ENCODE measurements at regions not wholly inside any gene's neighbourhood (a gene's known extent, or its start where the extent isn't known, plus 50 kb on each side); places are given as distances from the start of the nearest gene placed in this dataset.
A peak's percentile ranks its signal among the peaks of the same experiment; 100 is the strongest.

DNA sequence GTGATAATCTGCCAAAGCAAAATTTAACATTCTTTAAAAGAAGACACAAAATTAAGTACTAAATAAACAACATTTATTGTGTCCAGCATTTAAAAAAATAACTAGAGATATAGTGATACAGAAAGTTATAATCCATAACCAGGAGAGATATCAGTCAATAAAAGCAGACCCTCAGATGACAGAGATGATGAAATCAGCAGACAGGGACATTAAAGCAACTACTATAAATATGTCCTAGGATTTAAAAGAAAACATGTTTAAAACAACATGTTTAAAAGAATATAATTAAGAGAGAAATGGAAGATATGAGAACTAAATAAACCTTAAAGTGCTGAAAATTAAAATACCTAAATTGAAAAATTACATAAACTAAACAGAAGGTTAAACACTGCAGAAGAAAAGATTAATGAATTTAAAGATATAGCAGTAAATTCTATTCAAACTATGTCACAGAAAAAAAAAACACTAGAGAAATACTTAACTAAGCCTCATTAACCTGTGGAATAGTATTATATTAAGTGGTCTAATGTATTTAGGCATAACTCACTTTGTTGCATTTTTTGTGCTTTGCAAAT, 261.2 kb upstream of the NR5A2 start:
- Histone ChIP-seq H3K36me3 (ENCODE audit: control insufficient read depth in 2 of 3, insufficient read depth in 3 of 3, low read length in 3 of 3) (no peaks in the 10 kb centered on the region), H3K9me3 (ENCODE audit: control insufficient read depth in 2 of 3, insufficient read depth in 1 of 3, low read length in 3 of 3) (peaks cover 0 to 9% (median 0%) of the 10 kb centered on the region in 3 donors), H3K4me1 (ENCODE audit: control insufficient read depth in 2 of 3, insufficient read depth in 2 of 3, low read depth in 1 of 3, low read length in 3 of 3) (no peaks in the 10 kb centered on the region), H3K27me3 (ENCODE audit: control insufficient read depth, insufficient read depth, low read length) (no peaks in the 10 kb centered on the region), H3K4me3 (ENCODE audit: low read length in 3 of 3) (no peak overlapping the region), H3K27ac (ENCODE audit: low read depth in 2 of 2, low read length in 2 of 2) (no peak overlapping the region), H3K9ac (ENCODE audit: low read length in 3 of 3) (no peak overlapping the region)
- TF ChIP-seq, protein P1, sequence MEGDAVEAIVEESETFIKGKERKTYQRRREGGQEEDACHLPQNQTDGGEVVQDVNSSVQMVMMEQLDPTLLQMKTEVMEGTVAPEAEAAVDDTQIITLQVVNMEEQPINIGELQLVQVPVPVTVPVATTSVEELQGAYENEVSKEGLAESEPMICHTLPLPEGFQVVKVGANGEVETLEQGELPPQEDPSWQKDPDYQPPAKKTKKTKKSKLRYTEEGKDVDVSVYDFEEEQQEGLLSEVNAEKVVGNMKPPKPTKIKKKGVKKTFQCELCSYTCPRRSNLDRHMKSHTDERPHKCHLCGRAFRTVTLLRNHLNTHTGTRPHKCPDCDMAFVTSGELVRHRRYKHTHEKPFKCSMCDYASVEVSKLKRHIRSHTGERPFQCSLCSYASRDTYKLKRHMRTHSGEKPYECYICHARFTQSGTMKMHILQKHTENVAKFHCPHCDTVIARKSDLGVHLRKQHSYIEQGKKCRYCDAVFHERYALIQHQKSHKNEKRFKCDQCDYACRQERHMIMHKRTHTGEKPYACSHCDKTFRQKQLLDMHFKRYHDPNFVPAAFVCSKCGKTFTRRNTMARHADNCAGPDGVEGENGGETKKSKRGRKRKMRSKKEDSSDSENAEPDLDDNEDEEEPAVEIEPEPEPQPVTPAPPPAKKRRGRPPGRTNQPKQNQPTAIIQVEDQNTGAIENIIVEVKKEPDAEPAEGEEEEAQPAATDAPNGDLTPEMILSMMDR (IDR thresholded peaks at IDR 0.05; ENCODE audit: borderline replicate concordance, extremely low read depth, insufficient read depth): no peak
- FAIRE-seq (no peak), DNase-seq (no peak)
- intact Hi-C loops (cut with DNase I): no loop called here

DNA sequence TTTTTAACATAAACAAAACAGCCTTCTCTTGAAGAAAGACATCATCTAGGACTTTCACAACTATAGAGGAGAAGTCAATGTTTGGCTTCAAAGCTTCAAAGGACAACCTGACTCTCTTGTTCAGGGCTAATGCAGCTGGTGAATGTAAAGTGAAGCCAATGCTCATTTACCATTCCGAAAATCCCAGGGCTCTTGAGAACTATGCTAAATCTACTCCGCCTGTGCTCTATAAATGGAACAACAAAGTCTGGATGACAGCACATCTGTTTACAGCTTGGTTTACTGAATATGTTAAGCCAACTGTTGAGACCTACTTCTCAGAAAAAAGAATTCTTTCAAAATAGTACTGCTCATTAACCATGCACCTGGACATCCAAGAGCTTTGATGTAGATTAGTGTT, 259.8 kb upstream of the NR5A2 start:
- no peak for DNase-seq
- H3K27me3 ChIP-seq (ENCODE audit: control insufficient read depth, insufficient read depth, low read length): no peaks in the 10 kb centered on the region
- TF ChIP-seq, protein P1 (IDR thresholded peaks at IDR 0.05; ENCODE audit: borderline replicate concordance, extremely low read depth, insufficient read depth): no peak
- intact Hi-C loops (cut with DNase I): no loop called here
- H3K36me3 ChIP-seq (ENCODE audit: control insufficient read depth in 2 of 3, insufficient read depth in 3 of 3, low read length in 3 of 3): no peaks in the 10 kb centered on the region
- peaks cover 0 to 9% (median 0%) of the 10 kb centered on the region in 3 donors for H3K9me3 ChIP-seq (ENCODE audit: control insufficient read depth in 2 of 3, insufficient read depth in 1 of 3, low read length in 3 of 3)
- H3K27ac ChIP-seq (ENCODE audit: low read depth in 2 of 2, low read length in 2 of 2): no peak overlapping the region
- FAIRE-seq: no peak
- H3K4me3 ChIP-seq (ENCODE audit: low read length in 3 of 3): no peak overlapping the region
- no peak overlapping the region for H3K9ac ChIP-seq (ENCODE audit: low read length in 3 of 3)
- no peaks in the 10 kb centered on the region for H3K4me1 ChIP-seq (ENCODE audit: control insufficient read depth in 2 of 3, insufficient read depth in 2 of 3, low read depth in 1 of 3, low read length in 3 of 3)

DNA sequence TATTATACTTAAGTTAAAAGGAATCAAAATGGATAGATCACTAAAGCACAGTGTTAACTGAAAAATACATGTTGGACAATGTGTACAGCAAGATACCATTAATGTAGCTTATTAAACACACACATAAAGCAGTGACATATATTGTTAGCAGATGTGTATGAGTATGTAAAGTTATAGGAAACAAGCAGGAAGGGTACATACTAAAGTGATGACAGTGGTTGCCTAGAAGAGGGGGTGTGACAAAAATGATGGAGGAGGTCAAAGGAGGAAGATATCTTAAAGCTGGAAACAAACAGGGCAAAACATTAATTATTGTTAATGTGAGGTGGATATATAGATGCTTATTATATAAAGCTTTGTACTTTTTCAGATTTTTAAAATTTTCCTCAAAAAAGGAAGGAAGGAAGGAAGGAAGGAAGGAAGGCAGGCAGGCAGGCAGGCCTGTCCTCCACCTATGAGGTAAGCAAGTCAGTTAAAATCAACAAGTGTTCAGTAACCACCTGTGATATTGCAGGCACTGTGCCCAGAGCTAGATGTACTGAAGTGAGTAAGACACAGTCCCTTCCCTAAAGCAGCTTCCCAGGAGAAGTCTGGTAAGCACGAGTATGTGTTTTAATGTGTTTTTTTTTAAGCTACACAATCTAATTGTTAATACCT, 252.9 kb upstream of the NR5A2 start:
- TF ChIP-seq, protein P1 (IDR thresholded peaks at IDR 0.05; ENCODE audit: borderline replicate concordance, extremely low read depth, insufficient read depth): no peak
- Histone ChIP-seq H3K27me3 (ENCODE audit: control insufficient read depth, insufficient read depth, low read length) (no peaks in the 10 kb centered on the region), H3K4me3 (ENCODE audit: low read length in 3 of 3) (no peak overlapping the region), H3K4me1 (ENCODE audit: control insufficient read depth in 2 of 3, insufficient read depth in 2 of 3, low read depth in 1 of 3, low read length in 3 of 3) (no peaks in the 10 kb centered on the region), H3K36me3 (ENCODE audit: control insufficient read depth in 2 of 3, insufficient read depth in 3 of 3, low read length in 3 of 3) (no peaks in the 10 kb centered on the region), H3K27ac (ENCODE audit: low read depth in 2 of 2, low read length in 2 of 2) (no peak overlapping the region), H3K9ac (ENCODE audit: low read length in 3 of 3) (no peak overlapping the region), H3K9me3 (ENCODE audit: control insufficient read depth in 2 of 3, insufficient read depth in 1 of 3, low read length in 3 of 3) (no peaks in the 10 kb centered on the region)
- FAIRE-seq: no peak
- DNase-seq: peak in 1 of 5 donors; percentile 10
- intact Hi-C loops (cut with DNase I): no loop called here

Measured in kidney (tissue), 13 donors.